Kidney (tissue), 13 donors: ENCODE measurements at regions not wholly inside any gene's neighbourhood (a gene's known extent, or its start where the extent isn't known, plus 50 kb on each side); places are given as distances from the start of the nearest gene placed in this dataset.

Source experiments
- DNase-seq, 5 donors: peaks; one replicate each; pipeline ENCODE4 v3.0.0-alpha.2; 2013 to 2020
- FAIRE-seq: peaks from 2 replicates; lab custom pipeline; 2012; peaks lifted over from hg19 to GRCh38; lab: Jason Lieb, UNC
- H3K27ac ChIP-seq, 2 donors: one replicate each; pipeline ENCODE4 v1.7.0; 2013; ENCODE audit warnings: low read depth in 2 of 2, low read length in 2 of 2, inconsistent platforms in 1 of 2
- H3K27me3 ChIP-seq: one replicate; pipeline ENCODE4 v1.7.1; 2013; ENCODE audit warnings: low read length, inconsistent platforms; ENCODE audit not compliant: control insufficient read depth, insufficient read depth
- H3K36me3 ChIP-seq, 3 donors: one replicate each; pipeline versions ENCODE4 v1.7.0 to v1.7.1; 2013; ENCODE audit warnings: low read length in 3 of 3, control low read depth in 1 of 3, inconsistent platforms in 1 of 3; ENCODE audit not compliant: insufficient read depth in 3 of 3, control insufficient read depth in 2 of 3
- H3K4me1 ChIP-seq, 3 donors: one replicate each; pipeline versions ENCODE4 v1.7.0 to v1.7.1; 2013; ENCODE audit warnings: low read length in 3 of 3, inconsistent platforms in 1 of 3, low read depth in 1 of 3; ENCODE audit not compliant: control insufficient read depth in 2 of 3, insufficient read depth in 2 of 3
- H3K4me3 ChIP-seq, 3 donors: one replicate each; pipeline versions ENCODE4 v1.7.0 to v1.8.1; 2013; ENCODE audit warnings: low read length in 3 of 3, control low read depth in 1 of 3, inconsistent platforms in 1 of 3
- H3K9ac ChIP-seq, 3 donors: one replicate each; pipeline versions ENCODE4 v1.7.0 to v1.7.1; 2013; ENCODE audit warnings: low read length in 3 of 3, control low read depth in 1 of 3, inconsistent platforms in 1 of 3
- H3K9me3 ChIP-seq, 3 donors: one replicate each; pipeline versions ENCODE4 v1.7.0 to v1.7.1; 2013; ENCODE audit warnings: low read length in 3 of 3, control low read depth in 1 of 3, inconsistent platforms in 1 of 3; ENCODE audit not compliant: control insufficient read depth in 2 of 3, insufficient read depth in 1 of 3
- intact Hi-C: fragments of 100-400 bp; cut with DNase I; formaldehyde crosslinking; loops from one replicate; pipeline ENCODE4 v1.11.1; 2022
- TF ChIP-seq, protein P1 (sequence below): IDR thresholded peaks from 3 replicates; pipeline ENCODE4 v1.5.1; 2012; ENCODE audit warnings: mild to moderate bottlenecking, moderate library complexity, borderline replicate concordance; ENCODE audit not compliant: insufficient read depth; ENCODE audit errors: extremely low read depth
- donor health status: control.
- donor health status: control.
- donor health status: control.
- donor health status: control.
- donor health status: control.
- donor health status: DM: yes; HTN: yes; CAD: no.
- donor health status: Normal renal cell carcinoma (clear cell type).

DNA sequence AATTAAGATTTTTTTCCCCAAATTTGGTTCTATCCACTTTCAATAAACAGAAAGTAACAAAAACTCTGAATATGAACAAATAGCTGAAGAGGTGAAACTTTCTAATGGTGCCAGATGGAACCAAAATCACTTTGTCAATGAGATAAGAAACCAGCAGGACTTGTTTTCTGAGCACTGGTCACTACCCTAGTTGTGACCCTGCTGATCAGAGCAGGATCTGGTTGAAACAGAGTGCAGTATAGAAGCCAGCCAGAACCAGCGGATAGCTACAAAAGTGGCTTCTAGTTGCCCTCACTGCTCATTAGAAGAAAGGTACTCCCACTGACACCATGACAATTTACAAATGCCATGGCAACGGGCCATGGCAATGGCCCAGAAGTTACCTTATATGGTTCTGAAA lies 158.3 kb upstream of the PIEZO2 start:
- Histone ChIP-seq H3K27ac (no peak overlapping the region), H3K4me3 (no peak overlapping the region), H3K9me3 (peaks cover 0 to 3% (median 0%) of the 10 kb centered on the region in 3 donors), H3K9ac (no peak overlapping the region), H3K36me3 (no peaks in the 10 kb centered on the region), H3K4me1 (no peaks in the 10 kb centered on the region), H3K27me3 (no peaks in the 10 kb centered on the region)
- intact Hi-C loops = no loop called here
- TF ChIP-seq, protein P1, sequence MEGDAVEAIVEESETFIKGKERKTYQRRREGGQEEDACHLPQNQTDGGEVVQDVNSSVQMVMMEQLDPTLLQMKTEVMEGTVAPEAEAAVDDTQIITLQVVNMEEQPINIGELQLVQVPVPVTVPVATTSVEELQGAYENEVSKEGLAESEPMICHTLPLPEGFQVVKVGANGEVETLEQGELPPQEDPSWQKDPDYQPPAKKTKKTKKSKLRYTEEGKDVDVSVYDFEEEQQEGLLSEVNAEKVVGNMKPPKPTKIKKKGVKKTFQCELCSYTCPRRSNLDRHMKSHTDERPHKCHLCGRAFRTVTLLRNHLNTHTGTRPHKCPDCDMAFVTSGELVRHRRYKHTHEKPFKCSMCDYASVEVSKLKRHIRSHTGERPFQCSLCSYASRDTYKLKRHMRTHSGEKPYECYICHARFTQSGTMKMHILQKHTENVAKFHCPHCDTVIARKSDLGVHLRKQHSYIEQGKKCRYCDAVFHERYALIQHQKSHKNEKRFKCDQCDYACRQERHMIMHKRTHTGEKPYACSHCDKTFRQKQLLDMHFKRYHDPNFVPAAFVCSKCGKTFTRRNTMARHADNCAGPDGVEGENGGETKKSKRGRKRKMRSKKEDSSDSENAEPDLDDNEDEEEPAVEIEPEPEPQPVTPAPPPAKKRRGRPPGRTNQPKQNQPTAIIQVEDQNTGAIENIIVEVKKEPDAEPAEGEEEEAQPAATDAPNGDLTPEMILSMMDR = no peak
- DNase-seq (no peak), FAIRE-seq (no peak)

DNA sequence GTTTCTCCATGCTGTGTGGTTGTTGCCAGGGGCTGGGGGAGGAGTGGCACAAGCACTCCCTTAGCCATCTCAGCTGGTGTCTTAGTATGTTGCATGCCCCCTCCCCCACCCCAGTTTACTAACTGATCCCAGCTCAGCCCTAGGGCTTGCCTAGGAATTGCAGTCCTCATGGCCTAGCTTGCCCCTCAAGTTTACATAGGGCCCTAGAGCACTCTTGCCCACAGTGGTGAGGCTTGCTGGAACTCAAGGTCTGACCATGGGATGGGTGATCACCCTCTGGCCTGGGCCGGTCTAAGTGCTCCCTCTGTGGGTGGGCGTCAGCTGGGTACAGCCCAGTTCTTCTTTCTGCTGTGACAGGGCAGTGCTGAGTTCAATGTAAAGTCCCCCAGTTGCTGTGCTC lies 156.1 kb upstream of the PIEZO2 start:
- intact Hi-C loops = no loop called here
- TF ChIP-seq, protein P1 = no peak
- Histone ChIP-seq H3K27me3 (no peaks in the 10 kb centered on the region), H3K36me3 (no peaks in the 10 kb centered on the region), H3K27ac (no peak overlapping the region), H3K4me3 (no peak overlapping the region), H3K4me1 (no peaks in the 10 kb centered on the region), H3K9me3 (peaks cover 0 to 3% (median 1%) of the 10 kb centered on the region in 3 donors), H3K9ac (no peak overlapping the region)
- no peak for FAIRE-seq
- DNase-seq = peak in 1 of 5 donors; percentile 30

DNA sequence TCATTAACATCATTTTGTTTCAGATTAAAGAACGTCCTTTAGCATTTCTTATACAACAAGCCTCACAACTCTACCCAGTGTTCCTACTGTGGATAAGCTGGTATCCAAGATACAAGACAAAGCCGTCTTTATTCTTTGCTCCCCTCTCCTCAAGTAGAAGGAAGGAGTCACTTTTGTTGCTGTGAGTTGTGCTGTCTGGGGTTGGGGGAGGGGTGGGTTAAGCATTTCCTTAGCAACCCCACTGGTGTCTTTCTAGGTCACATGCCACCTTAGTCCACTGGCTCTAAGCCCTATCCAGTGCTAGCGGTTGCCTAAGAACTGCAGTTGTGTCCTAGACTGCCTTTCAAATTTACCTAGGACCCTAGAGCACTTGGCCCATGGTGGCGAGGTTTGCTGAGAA lies 155.6 kb upstream of the PIEZO2 start:
- TF ChIP-seq, protein P1 = no peak
- no peak overlapping the region for H3K9ac ChIP-seq
- H3K9me3 ChIP-seq = peaks cover 0 to 3% (median 1%) of the 10 kb centered on the region in 3 donors
- H3K27me3 ChIP-seq = no peaks in the 10 kb centered on the region
- DNase-seq = no peak
- H3K27ac ChIP-seq = no peak overlapping the region
- no peaks in the 10 kb centered on the region for H3K36me3 ChIP-seq
- H3K4me3 ChIP-seq = no peak overlapping the region
- H3K4me1 ChIP-seq = no peaks in the 10 kb centered on the region
- FAIRE-seq = no peak
- intact Hi-C loops = no loop called here

DNA sequence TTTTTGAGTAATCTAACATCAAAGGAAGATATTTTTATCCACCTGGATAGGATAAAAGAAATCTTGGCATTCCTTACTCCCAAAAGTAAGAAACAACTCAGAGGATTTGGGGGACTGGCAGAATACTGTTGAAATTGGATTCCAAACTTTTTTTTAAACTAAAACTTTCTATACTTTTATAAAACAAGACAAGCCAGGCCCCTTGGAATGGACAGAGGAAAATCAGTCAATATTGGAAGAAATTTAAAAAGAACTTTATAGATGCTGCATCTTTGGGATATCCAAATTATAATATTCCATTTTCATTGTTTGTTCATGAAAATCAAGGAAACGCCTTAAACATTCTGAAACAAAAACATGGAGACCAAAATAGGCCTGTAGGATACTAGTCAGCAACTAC lies 147.6 kb upstream of the PIEZO2 start:
- DNase-seq (no peak), FAIRE-seq (no peak)

More for the DNA sequence above, 147.6 kb upstream of the PIEZO2 start:
- intact Hi-C loops = no loop called here
- Histone ChIP-seq H3K4me3 (no peak overlapping the region), H3K36me3 (no peaks in the 10 kb centered on the region), H3K27me3 (no peaks in the 10 kb centered on the region), H3K9me3 (peaks cover 0 to 1% (median 0%) of the 10 kb centered on the region in 3 donors), H3K4me1 (no peaks in the 10 kb centered on the region), H3K9ac (no peak overlapping the region), H3K27ac (no peak overlapping the region)
- TF ChIP-seq, protein P1 = no peak
